ENCODE measurements at regions not wholly inside any gene's neighbourhood (a gene's known extent, or its start where the extent isn't known, plus 50 kb on each side); places are given as distances from the start of the nearest gene placed in this dataset.

DNA sequence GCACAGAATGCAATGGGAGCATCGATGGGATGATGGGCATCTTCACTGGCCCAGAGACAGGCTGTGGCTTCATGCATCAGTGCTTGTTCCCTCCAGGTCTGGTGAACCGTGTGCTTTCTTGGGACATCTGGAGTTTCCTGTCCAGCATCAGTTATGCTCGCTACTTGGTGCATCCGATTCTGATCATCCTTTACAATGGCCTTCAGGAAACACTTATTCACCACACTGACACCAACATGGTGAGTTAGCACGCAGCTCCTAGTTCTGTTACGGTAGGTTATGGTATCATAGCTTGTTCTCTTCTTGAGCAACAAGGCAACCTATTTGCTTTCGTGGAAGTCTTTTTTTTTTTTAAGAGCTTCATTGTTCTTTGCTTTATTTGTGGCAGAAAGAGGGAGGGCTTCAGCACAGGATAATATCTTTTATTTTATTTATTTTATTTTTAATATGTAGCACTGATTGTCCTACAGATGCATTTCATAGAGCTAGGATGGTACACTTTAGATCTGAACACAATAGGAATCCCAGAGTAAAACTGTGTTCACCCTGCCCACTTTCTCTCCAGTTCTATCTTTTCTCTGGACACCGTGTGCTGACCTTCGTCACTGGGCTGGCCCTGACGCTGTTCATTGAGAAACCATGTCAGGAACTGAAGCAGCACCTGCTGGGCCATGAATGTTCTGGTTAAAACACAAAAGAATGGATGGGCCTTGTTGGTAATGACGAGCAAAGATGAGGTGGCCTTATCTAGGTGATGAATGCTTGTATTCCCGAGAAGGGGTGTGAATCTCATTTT, 71.2 kb upstream of the SEC11C start:
- H3K4me3 ChIP-seq: no peak overlapping the region
- no peaks in the 10 kb centered on the region for H3K36me3 ChIP-seq
- H3K27me3 ChIP-seq: no peaks in the 10 kb centered on the region
- H3K27ac ChIP-seq: no peak overlapping the region
- 85 to 92% (median 90%) methylated on average over 12 of the region's 12 CpGs for WGBS, 4 donors
- no peaks in the 10 kb centered on the region for H3K9me3 ChIP-seq
- TF ChIP-seq, protein P1, sequence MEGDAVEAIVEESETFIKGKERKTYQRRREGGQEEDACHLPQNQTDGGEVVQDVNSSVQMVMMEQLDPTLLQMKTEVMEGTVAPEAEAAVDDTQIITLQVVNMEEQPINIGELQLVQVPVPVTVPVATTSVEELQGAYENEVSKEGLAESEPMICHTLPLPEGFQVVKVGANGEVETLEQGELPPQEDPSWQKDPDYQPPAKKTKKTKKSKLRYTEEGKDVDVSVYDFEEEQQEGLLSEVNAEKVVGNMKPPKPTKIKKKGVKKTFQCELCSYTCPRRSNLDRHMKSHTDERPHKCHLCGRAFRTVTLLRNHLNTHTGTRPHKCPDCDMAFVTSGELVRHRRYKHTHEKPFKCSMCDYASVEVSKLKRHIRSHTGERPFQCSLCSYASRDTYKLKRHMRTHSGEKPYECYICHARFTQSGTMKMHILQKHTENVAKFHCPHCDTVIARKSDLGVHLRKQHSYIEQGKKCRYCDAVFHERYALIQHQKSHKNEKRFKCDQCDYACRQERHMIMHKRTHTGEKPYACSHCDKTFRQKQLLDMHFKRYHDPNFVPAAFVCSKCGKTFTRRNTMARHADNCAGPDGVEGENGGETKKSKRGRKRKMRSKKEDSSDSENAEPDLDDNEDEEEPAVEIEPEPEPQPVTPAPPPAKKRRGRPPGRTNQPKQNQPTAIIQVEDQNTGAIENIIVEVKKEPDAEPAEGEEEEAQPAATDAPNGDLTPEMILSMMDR (IDR thresholded peaks at IDR 0.05): peak in 1 of 12 donors; percentile 4
- TF ChIP-seq POLR2A (IDR thresholded peaks at IDR 0.05): no peak
- intact Hi-C loops (cut with DNase I): loop anchor here in 3 of 10 donors (1.0 to 10.0 kb wide), 3 partner anchors 287 to 544 kb away; no protein-coding TSS in a partner anchor
- no peak for ATAC-seq
- H3K4me1 ChIP-seq: peaks cover 0 to 9% (median 1%) of the 10 kb centered on the region in 12 donors
- DNase-seq: no peak

DNA sequence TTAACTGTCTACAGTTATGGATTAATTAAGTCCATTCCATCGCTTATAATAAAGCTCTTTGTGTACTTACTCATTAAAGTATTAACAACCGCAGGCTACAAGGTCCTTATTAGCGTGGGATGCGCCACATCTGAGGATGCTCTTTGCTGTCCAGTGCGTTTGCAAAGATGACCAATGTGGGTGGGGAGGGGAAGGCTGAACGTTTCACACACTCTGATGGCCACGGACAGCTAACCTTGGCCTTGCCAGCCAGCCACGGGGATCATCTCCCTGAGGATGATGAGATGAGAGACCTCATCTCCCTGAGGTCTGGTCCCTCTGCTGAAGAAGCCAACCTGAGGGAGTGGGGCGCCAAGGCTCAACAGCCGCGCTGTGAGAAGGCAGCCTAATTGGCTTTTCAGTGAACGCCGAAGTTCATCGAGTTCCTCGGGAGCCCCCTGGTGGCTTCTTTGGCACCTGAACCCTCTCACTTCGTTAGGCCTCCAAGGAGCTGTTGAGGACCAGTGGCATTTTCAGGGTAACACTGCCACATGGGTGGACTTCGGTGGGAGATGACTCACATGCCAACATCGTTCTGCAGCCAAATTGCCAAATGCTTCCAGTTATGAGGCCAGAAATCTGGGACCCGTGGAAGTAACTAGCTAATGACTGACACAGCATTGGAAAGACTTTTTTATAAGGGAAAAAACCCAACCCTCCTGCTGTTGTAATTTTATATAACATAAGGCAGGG, 69.3 kb upstream of the SEC11C start:
- H3K27me3 ChIP-seq: no peaks in the 10 kb centered on the region

DNA sequence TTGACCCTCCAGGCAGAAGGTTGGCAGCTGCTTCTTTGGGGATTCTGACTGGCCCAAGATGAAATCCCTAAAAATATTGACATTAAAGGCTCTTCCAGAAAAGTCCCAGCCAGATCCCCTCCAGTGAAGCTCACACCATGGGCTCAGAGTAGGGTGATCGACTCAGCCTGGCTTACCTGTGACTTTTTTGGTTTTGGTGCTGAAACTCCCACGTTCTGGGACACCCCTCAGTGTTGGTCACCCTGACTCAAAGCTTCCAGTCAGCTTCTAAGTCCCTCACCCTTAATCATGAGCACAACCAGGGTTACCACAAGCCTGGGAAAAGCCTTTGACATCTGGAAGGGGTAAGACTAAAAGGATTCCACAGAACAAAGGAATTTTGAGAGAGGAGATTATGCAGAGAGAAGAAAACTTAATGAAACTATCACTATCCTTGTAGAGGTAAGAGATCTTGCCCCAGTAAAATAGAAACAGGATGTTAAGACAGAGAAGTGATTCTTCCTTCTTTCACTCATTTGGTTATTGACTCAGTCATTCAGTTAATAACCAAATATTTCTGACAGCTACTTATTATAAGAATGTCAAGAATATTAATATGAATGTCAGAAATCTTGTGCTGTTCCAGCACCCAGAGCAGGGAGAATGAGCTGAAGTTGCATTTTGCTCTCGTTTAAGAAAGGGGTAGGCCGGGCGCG, 66.8 kb upstream of the SEC11C start:
- TF ChIP-seq POLR2A (IDR thresholded peaks at IDR 0.05): no peak
- TF ChIP-seq, protein P1 (IDR thresholded peaks at IDR 0.05): no peak

More for the DNA sequence above, 69.3 kb upstream of the SEC11C start:
- 27 to 31% (median 30%) methylated on average over 15 to 19 of the region's 19 CpGs for WGBS, 4 donors
- ATAC-seq (peak; percentile 70 to 91 (median 88)), DNase-seq (peak; percentile 82 to 87 (median 82))
- Histone ChIP-seq H3K9me3 (no peaks in the 10 kb centered on the region), H3K4me1 (no peaks in the 10 kb centered on the region), H3K4me3 (no peak overlapping the region), H3K27ac (no peak overlapping the region), H3K36me3 (no peaks in the 10 kb centered on the region)
- no peak for TF ChIP-seq POLR2A (IDR thresholded peaks at IDR 0.05)
- TF ChIP-seq, protein P1 (IDR thresholded peaks at IDR 0.05): peak; percentile 81 to 94 (median 86)
- intact Hi-C loops (cut with DNase I): loop anchor here (1.0 to 10.0 kb wide), 6 partner anchors 289 to 556 kb away; no protein-coding TSS in a partner anchor

More for the DNA sequence above, 66.8 kb upstream of the SEC11C start:
- DNase-seq (no peak), ATAC-seq (no peak)
- H3K9me3 ChIP-seq: no peaks in the 10 kb centered on the region
- no peaks in the 10 kb centered on the region for H3K36me3 ChIP-seq
- H3K27ac ChIP-seq: no peak overlapping the region
- intact Hi-C loops (cut with DNase I): loop anchor here in 6 of 10 donors (5.0 to 10.0 kb wide), 3 partner anchors 546 to 558 kb away; no protein-coding TSS in a partner anchor
- WGBS, 4 donors: 92 to 98% (median 95%) methylated on average over 6 of the region's 6 CpGs
- H3K4me3 ChIP-seq: no peak overlapping the region
- peaks cover 0 to 9% (median 0%) of the 10 kb centered on the region in 12 donors for H3K4me1 ChIP-seq
- H3K27me3 ChIP-seq: no peaks in the 10 kb centered on the region

Data from heart left ventricle (tissue), 16 donors.